ENCODE measurements at regions not wholly inside any gene's neighbourhood (a gene's known extent, or its start where the extent isn't known, plus 50 kb on each side); places are given as distances from the start of the nearest gene placed in this dataset.

GRCh38 chr4:81852031-81852715 lies 380.5 kb upstream of the RASGEF1B start:
- H3K36me3 ChIP-seq (ENCODE audit: control insufficient read depth, insufficient read depth, low read length) = no peaks in the 10 kb centered on the region
- no peaks in the 10 kb centered on the region for H3K9me3 ChIP-seq (ENCODE audit: control insufficient read depth, insufficient read depth, low read depth, low read length)
- DNase-seq (ENCODE audit: low read depth in 2 of 2) = no peak
- no peak overlapping the region for H3K4me2 ChIP-seq (ENCODE audit: extremely low read depth, insufficient read depth, low read length)
- H3K4me3 ChIP-seq (replicated peaks in 1 of 4; ENCODE audit: control extremely low read depth in 1 of 4, insufficient read depth in 1 of 4, low read depth in 3 of 4, low read length in 4 of 4) = no peak overlapping the region
- H2AFZ ChIP-seq (ENCODE audit: low read length) = no peak overlapping the region
- H3K27me3 ChIP-seq (ENCODE audit: control insufficient read depth, insufficient read depth, low read length) = no peaks in the 10 kb centered on the region
- no peak overlapping the region for H3K27ac ChIP-seq (ENCODE audit: insufficient read depth, low read length)
- no peak overlapping the region for H3K9ac ChIP-seq (ENCODE audit: insufficient read depth, low read length)
- no peaks in the 10 kb centered on the region for H3K4me1 ChIP-seq (ENCODE audit: control insufficient read depth, extremely low read depth, insufficient read depth, low read length)
- TF ChIP-seq EZH2 (IDR thresholded peaks at IDR 0.05; ENCODE audit: low read length, missing control alignments) = no peak
- TF ChIP-seq CTCF (conservative IDR thresholded peaks at IDR 0.05 in 1 of 2, IDR thresholded peaks at IDR 0.05 in 1 of 2; ENCODE audit: low read depth in 1 of 2, low read length in 2 of 2) = no peak
- no peaks in the 10 kb centered on the region for H3K79me2 ChIP-seq (ENCODE audit: control insufficient read depth, insufficient read depth, low read length)
- H4K20me1 ChIP-seq (ENCODE audit: control insufficient read depth, extremely low read depth, insufficient read depth, low read length) = no peaks in the 10 kb centered on the region

- Histone ChIP-seq H3K4me2 (ENCODE audit: extremely low read depth, insufficient read depth, low read length) (no peak overlapping the region), H3K27me3 (ENCODE audit: control insufficient read depth, insufficient read depth, low read length) (no peaks in the 10 kb centered on the region), H3K36me3 (ENCODE audit: control insufficient read depth, insufficient read depth, low read length) (no peaks in the 10 kb centered on the region), H2AFZ (ENCODE audit: low read length) (no peak overlapping the region), H3K4me1 (ENCODE audit: control insufficient read depth, extremely low read depth, insufficient read depth, low read length) (no peaks in the 10 kb centered on the region), H3K9me3 (ENCODE audit: control insufficient read depth, insufficient read depth, low read depth, low read length) (no peaks in the 10 kb centered on the region), H3K4me3 (replicated peaks in 1 of 4; ENCODE audit: control extremely low read depth in 1 of 4, insufficient read depth in 1 of 4, low read depth in 3 of 4, low read length in 4 of 4) (no peak overlapping the region), H3K79me2 (ENCODE audit: control insufficient read depth, insufficient read depth, low read length) (no peaks in the 10 kb centered on the region), H4K20me1 (ENCODE audit: control insufficient read depth, extremely low read depth, insufficient read depth, low read length) (no peaks in the 10 kb centered on the region), H3K9ac (ENCODE audit: insufficient read depth, low read length) (no peak overlapping the region), H3K27ac (ENCODE audit: insufficient read depth, low read length) (no peak overlapping the region)
- no peak for DNase-seq (ENCODE audit: low read depth in 2 of 2)
- TF ChIP-seq CTCF (conservative IDR thresholded peaks at IDR 0.05 in 1 of 2, IDR thresholded peaks at IDR 0.05 in 1 of 2; ENCODE audit: low read depth in 1 of 2, low read length in 2 of 2) (no peak), EZH2 (IDR thresholded peaks at IDR 0.05; ENCODE audit: low read length, missing control alignments) (no peak)
These were observed 379.0 kb upstream of the RASGEF1B start for GRCh38 chr4:81850701-81851100.

GRCh38 chr4:81845761-81846160 lies 374.1 kb upstream of the RASGEF1B start:
- no peaks in the 10 kb centered on the region for H3K27me3 ChIP-seq (ENCODE audit: control insufficient read depth, insufficient read depth, low read length)
- TF ChIP-seq CTCF (conservative IDR thresholded peaks at IDR 0.05 in 1 of 2, IDR thresholded peaks at IDR 0.05 in 1 of 2; ENCODE audit: low read depth in 1 of 2, low read length in 2 of 2) = no peak
- no peak for TF ChIP-seq EZH2 (IDR thresholded peaks at IDR 0.05; ENCODE audit: low read length, missing control alignments)
- H3K9me3 ChIP-seq (ENCODE audit: control insufficient read depth, insufficient read depth, low read depth, low read length) = no peaks in the 10 kb centered on the region
- no peak overlapping the region for H2AFZ ChIP-seq (ENCODE audit: low read length)
- H4K20me1 ChIP-seq (ENCODE audit: control insufficient read depth, extremely low read depth, insufficient read depth, low read length) = no peaks in the 10 kb centered on the region
- H3K9ac ChIP-seq (ENCODE audit: insufficient read depth, low read length) = no peak overlapping the region
- H3K4me2 ChIP-seq (ENCODE audit: extremely low read depth, insufficient read depth, low read length) = no peak overlapping the region
- no peak overlapping the region for H3K4me3 ChIP-seq (replicated peaks in 1 of 4; ENCODE audit: control extremely low read depth in 1 of 4, insufficient read depth in 1 of 4, low read depth in 3 of 4, low read length in 4 of 4)
- H3K27ac ChIP-seq (ENCODE audit: insufficient read depth, low read length) = no peak overlapping the region
- no peak for DNase-seq (ENCODE audit: low read depth in 2 of 2)
- no peaks in the 10 kb centered on the region for H3K36me3 ChIP-seq (ENCODE audit: control insufficient read depth, insufficient read depth, low read length)
- no peaks in the 10 kb centered on the region for H3K79me2 ChIP-seq (ENCODE audit: control insufficient read depth, insufficient read depth, low read length)
- H3K4me1 ChIP-seq (ENCODE audit: control insufficient read depth, extremely low read depth, insufficient read depth, low read length) = no peaks in the 10 kb centered on the region
